ENCODE measurements at regions not wholly inside any gene's neighbourhood (a gene's known extent, or its start where the extent isn't known, plus 50 kb on each side); places are given as distances from the start of the nearest gene placed in this dataset.

- no peak overlapping the region for H3K27ac ChIP-seq
- DNase-seq: no peak
Measured at GRCh38 chr1:98017184-98017583, 96.3 kb upstream of the DPYD start.

GRCh38 chr1:98008373-98008772, 87.5 kb upstream of the DPYD start:
- Histone ChIP-seq H3K4me3 (no peak overlapping the region), H3K27me3 (no peaks in the 10 kb centered on the region), H3K27ac (no peak overlapping the region), H3K4me1 (no peaks in the 10 kb centered on the region), H3K36me3 (no peaks in the 10 kb centered on the region), H3K9me3 (replicated peaks) (no peaks in the 10 kb centered on the region)
- no peak for DNase-seq

More at GRCh38 chr1:98017184-98017583, 96.3 kb upstream of the DPYD start:
- Histone ChIP-seq H3K9me3 (replicated peaks) (no peaks in the 10 kb centered on the region), H3K36me3 (no peaks in the 10 kb centered on the region), H3K27me3 (no peaks in the 10 kb centered on the region), H3K4me3 (no peak overlapping the region), H3K4me1 (no peaks in the 10 kb centered on the region)

- no peak for DNase-seq
- Histone ChIP-seq H3K27ac (no peak overlapping the region), H3K36me3 (no peaks in the 10 kb centered on the region), H3K4me1 (no peaks in the 10 kb centered on the region), H3K27me3 (no peaks in the 10 kb centered on the region), H3K9me3 (replicated peaks) (no peaks in the 10 kb centered on the region), H3K4me3 (no peak overlapping the region)
Measured at GRCh38 chr1:98005326-98006010, 84.6 kb upstream of the DPYD start.

- no peaks in the 10 kb centered on the region for H3K4me1 ChIP-seq
- H3K9me3 ChIP-seq (replicated peaks): no peaks in the 10 kb centered on the region
- DNase-seq: no peak
- no peak overlapping the region for H3K4me3 ChIP-seq
- H3K27me3 ChIP-seq: no peaks in the 10 kb centered on the region
- no peaks in the 10 kb centered on the region for H3K36me3 ChIP-seq
- no peak overlapping the region for H3K27ac ChIP-seq
Measured at GRCh38 chr1:98003442-98003841, 82.6 kb upstream of the DPYD start.

- Histone ChIP-seq H3K9me3 (replicated peaks) (no peaks in the 10 kb centered on the region), H3K27ac (no peak overlapping the region), H3K27me3 (no peaks in the 10 kb centered on the region), H3K4me3 (no peak overlapping the region), H3K36me3 (no peaks in the 10 kb centered on the region), H3K4me1 (no peaks in the 10 kb centered on the region)
- no peak for DNase-seq
Measured at GRCh38 chr1:98002288-98002687, 81.5 kb upstream of the DPYD start.

- no peaks in the 10 kb centered on the region for H3K9me3 ChIP-seq (replicated peaks)
- no peaks in the 10 kb centered on the region for H3K27me3 ChIP-seq
- no peak overlapping the region for H3K4me3 ChIP-seq
- no peaks in the 10 kb centered on the region for H3K4me1 ChIP-seq
- no peak overlapping the region for H3K27ac ChIP-seq
- no peaks in the 10 kb centered on the region for H3K36me3 ChIP-seq
- DNase-seq: no peak
Measured at GRCh38 chr1:98001764-98002163, 80.9 kb upstream of the DPYD start.

GRCh38 chr1:97999320-97999719, 78.5 kb upstream of the DPYD start:
- no peak overlapping the region for H3K4me3 ChIP-seq
- no peak overlapping the region for H3K27ac ChIP-seq
- H3K4me1 ChIP-seq: no peaks in the 10 kb centered on the region
- no peaks in the 10 kb centered on the region for H3K27me3 ChIP-seq
- no peak for DNase-seq
- H3K36me3 ChIP-seq: no peaks in the 10 kb centered on the region
- no peaks in the 10 kb centered on the region for H3K9me3 ChIP-seq (replicated peaks)

- DNase-seq: no peak
- Histone ChIP-seq H3K27ac (no peak overlapping the region), H3K9me3 (replicated peaks) (no peaks in the 10 kb centered on the region), H3K27me3 (no peaks in the 10 kb centered on the region), H3K4me3 (no peak overlapping the region), H3K4me1 (no peaks in the 10 kb centered on the region), H3K36me3 (no peaks in the 10 kb centered on the region)
Measured at GRCh38 chr1:97996880-97997279, 76.0 kb upstream of the DPYD start.

GRCh38 chr1:97989094-97989680, 68.4 kb upstream of the DPYD start:
- H3K27ac ChIP-seq: no peak overlapping the region
- H3K4me3 ChIP-seq: no peak overlapping the region
- H3K4me1 ChIP-seq: no peaks in the 10 kb centered on the region
- DNase-seq: no peak
- H3K9me3 ChIP-seq (replicated peaks): no peaks in the 10 kb centered on the region
- no peaks in the 10 kb centered on the region for H3K27me3 ChIP-seq
- no peaks in the 10 kb centered on the region for H3K36me3 ChIP-seq

- Histone ChIP-seq H3K27me3 (no peaks in the 10 kb centered on the region), H3K4me1 (no peaks in the 10 kb centered on the region), H3K4me3 (no peak overlapping the region), H3K36me3 (no peaks in the 10 kb centered on the region), H3K9me3 (replicated peaks) (no peaks in the 10 kb centered on the region), H3K27ac (no peak overlapping the region)
- DNase-seq: no peak
Measured at GRCh38 chr1:97986041-97987005, 65.5 kb upstream of the DPYD start.

- Histone ChIP-seq H3K27me3 (no peaks in the 10 kb centered on the region), H3K27ac (no peak overlapping the region), H3K4me1 (no peaks in the 10 kb centered on the region), H3K4me3 (no peak overlapping the region), H3K36me3 (no peaks in the 10 kb centered on the region), H3K9me3 (replicated peaks) (no peaks in the 10 kb centered on the region)
- no peak for DNase-seq
Measured at GRCh38 chr1:97983126-97983525, 62.3 kb upstream of the DPYD start.

GRCh38 chr1:97980530-97980929, 59.7 kb upstream of the DPYD start:
- no peak overlapping the region for H3K27ac ChIP-seq
- H3K4me3 ChIP-seq: no peak overlapping the region
- H3K9me3 ChIP-seq (replicated peaks): no peaks in the 10 kb centered on the region
- no peaks in the 10 kb centered on the region for H3K36me3 ChIP-seq
- no peaks in the 10 kb centered on the region for H3K27me3 ChIP-seq
- H3K4me1 ChIP-seq: no peaks in the 10 kb centered on the region
- no peak for DNase-seq

- H3K9me3 ChIP-seq (replicated peaks): no peaks in the 10 kb centered on the region
- no peaks in the 10 kb centered on the region for H3K4me1 ChIP-seq
- DNase-seq: no peak
- no peak overlapping the region for H3K4me3 ChIP-seq
- H3K27ac ChIP-seq: no peak overlapping the region
- no peaks in the 10 kb centered on the region for H3K36me3 ChIP-seq
- H3K27me3 ChIP-seq: no peaks in the 10 kb centered on the region
Measured at GRCh38 chr1:97976801-97977200, 56.0 kb upstream of the DPYD start.

Measured in SJCRH30 (cell line).